ENCODE measurements at regions not wholly inside any gene's neighbourhood (a gene's known extent, or its start where the extent isn't known, plus 50 kb on each side); places are given as distances from the start of the nearest gene placed in this dataset.

- TF ChIP-seq SREBF1 (IDR thresholded peaks at IDR 0.05; ENCODE audit: low read length) (no peak), NFYA (IDR thresholded peaks at IDR 0.05; ENCODE audit: borderline replicate concordance, low read depth, low read length) (no peak)
Observed at GRCh38 chr3:187954873-187955586, 198.9 kb upstream of the LPP start (continued).

GRCh38 chr3:187955587-187955952 is 198.4 kb upstream of the LPP start:
- CTCF ChIA-PET: interaction anchor here (0.8 kb wide), 1 partner anchor 13 kb away, joined by 3 read pairs; no protein-coding TSS in a partner anchor
- no peak overlapping the region for H3K27ac ChIP-seq (ENCODE audit: control insufficient read depth, insufficient read depth)
- SMC1A ChIA-PET (ENCODE audit: uncharacterized antibody, unreplicated experiment): interaction anchor here (0.6 to 3.7 kb wide), 2 partner anchors 14 to 130 kb away, joined by 3 to 22 read pairs; no protein-coding TSS in a partner anchor
- peaks cover 6% of the 10 kb centered on the region for H3K4me1 ChIP-seq (ENCODE audit: control insufficient read depth, insufficient read depth, low read length)
- H3K27me3 ChIP-seq (replicated peaks in 1 of 2; ENCODE audit: control insufficient read depth in 2 of 2, insufficient read depth in 2 of 2, low read length in 1 of 2): peaks cover 0 to 3% of the 10 kb centered on the region in 2 experiments; a peak in 3 of 4 replicates
- H3K4me3 ChIP-seq: no peak overlapping the region
- no peak for ATAC-seq
- H2AFZ ChIP-seq (ENCODE audit: control insufficient read depth, low read depth, low read length): no peak overlapping the region
- no peak for DNase-seq (ENCODE audit: low read depth, low spot score)
- in situ Hi-C loops (cut with MboI): no loop called here
- no peak for TF ChIP-seq EED (IDR thresholded peaks at IDR 0.05; ENCODE audit: low read depth)
- FAIRE-seq: no peak
- H3K36me3 ChIP-seq (ENCODE audit: control insufficient read depth in 2 of 2, insufficient read depth in 2 of 2, low read length in 1 of 2): no peaks in the 10 kb centered on the region
- H3K9ac ChIP-seq (ENCODE audit: control insufficient read depth, insufficient read depth, low read length): no peak overlapping the region
- RAD21 ChIA-PET (ENCODE audit: unreplicated experiment): no interaction called here
- POLR2A ChIA-PET: interaction anchor here (0.6 kb wide), 1 partner anchor 205 kb away, joined by 3 read pairs; no protein-coding TSS in a partner anchor
- BruUV-seq (replicated peaks): no TSS peak
- intact Hi-C loops (cut with micrococcal nuclease; ENCODE audit: unreplicated experiment): no loop called here
- H4K20me1 ChIP-seq (ENCODE audit: control insufficient read depth, insufficient read depth): no peaks in the 10 kb centered on the region
- H3K79me2 ChIP-seq (ENCODE audit: control insufficient read depth, insufficient read depth, low read length): no peaks in the 10 kb centered on the region
- H3K9me3 ChIP-seq (replicated peaks; ENCODE audit: control insufficient read depth, insufficient read depth, low read length): no peaks in the 10 kb centered on the region; the same call in 2 of the 3 replicates
- no peak overlapping the region for H3K4me2 ChIP-seq (ENCODE audit: control insufficient read depth, insufficient read depth)

GRCh38 chr3:187957165-187957581 is 196.8 kb upstream of the LPP start:
- Histone ChIP-seq H3K9ac (ENCODE audit: control insufficient read depth, insufficient read depth, low read length) (no peak overlapping the region), H3K79me2 (ENCODE audit: control insufficient read depth, insufficient read depth, low read length) (no peaks in the 10 kb centered on the region), H3K27me3 (replicated peaks in 1 of 2; ENCODE audit: control insufficient read depth in 2 of 2, insufficient read depth in 2 of 2, low read length in 1 of 2) (no peaks in the 10 kb centered on the region; a peak in 3 of 4 replicates), H3K4me3 (no peak overlapping the region), H3K4me2 (ENCODE audit: control insufficient read depth, insufficient read depth) (no peak overlapping the region), H3K36me3 (ENCODE audit: control insufficient read depth in 2 of 2, insufficient read depth in 2 of 2, low read length in 1 of 2) (no peaks in the 10 kb centered on the region), H3K9me3 (replicated peaks; ENCODE audit: control insufficient read depth, insufficient read depth, low read length) (no peaks in the 10 kb centered on the region), H4K20me1 (ENCODE audit: control insufficient read depth, insufficient read depth) (no peaks in the 10 kb centered on the region), H3K27ac (ENCODE audit: control insufficient read depth, insufficient read depth) (no peak overlapping the region), H2AFZ (ENCODE audit: control insufficient read depth, low read depth, low read length) (no peak overlapping the region), H3K4me1 (ENCODE audit: control insufficient read depth, insufficient read depth, low read length) (peaks cover 6% of the 10 kb centered on the region)
- intact Hi-C loops (cut with micrococcal nuclease; ENCODE audit: unreplicated experiment): no loop called here
- no peak for FAIRE-seq
- CTCF ChIA-PET: no interaction called here
- POLR2A ChIA-PET: interaction anchor here (1.0 kb wide), 1 partner anchor 11 kb away, joined by 4 read pairs; no protein-coding TSS in a partner anchor
- RAD21 ChIA-PET (ENCODE audit: unreplicated experiment): no interaction called here
- ATAC-seq: no peak
- in situ Hi-C loops (cut with MboI): no loop called here
- WGBS (ENCODE audit: insufficient coverage, insufficient replicate concordance, low lambda C conversion rate, missing lambda C conversion rate): 47% methylated on average over 5 of the region's 5 CpGs
- SMC1A ChIA-PET (ENCODE audit: uncharacterized antibody, unreplicated experiment): no interaction called here
- BruUV-seq (replicated peaks): no TSS peak
- no peak for DNase-seq (ENCODE audit: low read depth, low spot score)
- no peak for TF ChIP-seq IRF5 (IDR thresholded peaks at IDR 0.05; ENCODE audit: borderline replicate concordance)
- TF ChIP-seq USF2 (IDR thresholded peaks at IDR 0.05; ENCODE audit: borderline replicate concordance, low read depth, low read length): no peak
- TF ChIP-seq CHD2 (IDR thresholded peaks at IDR 0.05; ENCODE audit: borderline replicate concordance, low read depth, low read length): no peak
- TF ChIP-seq MLLT1 (IDR thresholded peaks at IDR 0.05): no peak
- no peak for TF ChIP-seq MTA3 (IDR thresholded peaks at IDR 0.05; ENCODE audit: borderline replicate concordance, low read length)
- no peak for TF ChIP-seq WRNIP1 (IDR thresholded peaks at IDR 0.05; ENCODE audit: borderline replicate concordance, low read depth, low read length)
- no peak for TF ChIP-seq TCF7 (IDR thresholded peaks at IDR 0.05; ENCODE audit: borderline replicate concordance)
- TF ChIP-seq BHLHE40 (IDR thresholded peaks at IDR 0.05; ENCODE audit: borderline replicate concordance in 1 of 2, low read depth in 2 of 2, low read length in 1 of 2): no peak
- TF ChIP-seq SIX5 (IDR thresholded peaks at IDR 0.05; ENCODE audit: low read depth, low read length, severe bottlenecking): no peak
